AG08396 (cell line): ENCODE measurements at regions not wholly inside any gene's neighbourhood (a gene's known extent, or its start where the extent isn't known, plus 50 kb on each side); places are given as distances from the start of the nearest gene placed in this dataset.

Experiments
- DNase-seq: peaks from one replicate; pipeline ENCODE4 v3.0.0; 2012; ENCODE audit warnings: low spot score, mixed read lengths

DNA sequence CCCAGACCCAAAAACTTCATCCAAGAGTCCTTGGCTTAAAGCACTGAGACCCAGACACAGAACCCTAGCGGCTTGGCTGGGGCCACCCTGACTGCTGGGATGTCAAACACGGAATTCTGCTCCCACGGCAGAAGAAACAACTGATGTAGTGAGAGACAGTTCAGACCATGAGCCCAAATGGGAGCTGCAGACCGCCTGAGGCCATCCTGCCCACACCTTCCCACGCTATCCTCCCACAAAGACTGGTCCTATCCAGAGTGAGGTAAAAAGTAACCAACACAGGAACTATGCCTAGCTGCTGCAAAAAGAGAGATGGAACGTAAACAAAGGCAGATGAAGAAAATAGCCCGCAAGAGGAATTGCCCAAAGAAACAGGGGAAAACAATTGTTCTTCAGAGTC lies 203.3 kb downstream of the PTPRU start:
- DNase-seq: no peak

DNA sequence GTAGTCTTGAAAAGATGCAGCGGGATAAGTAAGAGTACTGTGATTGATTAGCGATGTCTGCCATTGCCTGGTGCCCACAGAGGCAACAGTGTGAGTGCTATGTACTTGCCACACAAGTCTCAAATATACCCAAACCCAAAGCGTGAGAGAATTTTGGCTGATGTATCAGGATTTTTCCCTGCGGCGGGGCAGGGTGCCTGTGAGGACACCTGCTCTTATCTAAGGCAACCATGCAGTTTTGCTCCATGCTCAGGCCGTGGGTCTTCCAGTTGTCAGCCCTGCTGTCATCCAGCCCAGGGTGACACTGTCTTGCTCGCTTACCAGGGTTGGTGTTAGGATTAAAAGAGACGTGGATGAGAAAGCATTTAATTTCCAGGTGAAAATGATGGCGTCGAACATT lies 202.7 kb downstream of the PTPRU start:
- no peak for DNase-seq

- DNase-seq: no peak
Observed at GRCh38 chr1:29437946-29438345, 201.6 kb downstream of the PTPRU start.

GRCh38 chr1:29436181-29436785 lies 200.0 kb downstream of the PTPRU start:
- DNase-seq: no peak

DNA sequence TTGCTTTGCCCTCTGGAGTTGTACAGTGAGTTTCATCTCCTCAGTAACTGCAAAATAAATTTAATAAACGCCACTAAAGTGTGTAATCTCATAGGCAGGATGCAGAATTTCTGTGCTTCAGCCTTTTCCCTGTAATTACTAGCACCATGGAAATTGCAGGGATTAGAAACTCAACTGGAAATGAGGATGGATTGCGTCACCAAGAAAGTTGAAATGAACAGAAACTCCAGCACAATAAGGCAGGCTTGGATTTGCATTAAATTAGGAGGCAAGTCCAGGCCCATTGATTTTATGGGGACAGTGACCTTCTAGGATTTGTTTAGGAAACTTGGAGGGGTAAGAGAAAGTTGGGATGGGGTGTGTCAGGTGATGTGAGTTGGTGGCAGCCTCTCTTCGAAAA lies 197.5 kb downstream of the PTPRU start:
- no peak for DNase-seq

- DNase-seq: no peak
Observed at GRCh38 chr1:29431138-29431537, 194.8 kb downstream of the PTPRU start.

GRCh38 chr1:29429656-29430055 lies 193.3 kb downstream of the PTPRU start:
- DNase-seq: no peak

DNA sequence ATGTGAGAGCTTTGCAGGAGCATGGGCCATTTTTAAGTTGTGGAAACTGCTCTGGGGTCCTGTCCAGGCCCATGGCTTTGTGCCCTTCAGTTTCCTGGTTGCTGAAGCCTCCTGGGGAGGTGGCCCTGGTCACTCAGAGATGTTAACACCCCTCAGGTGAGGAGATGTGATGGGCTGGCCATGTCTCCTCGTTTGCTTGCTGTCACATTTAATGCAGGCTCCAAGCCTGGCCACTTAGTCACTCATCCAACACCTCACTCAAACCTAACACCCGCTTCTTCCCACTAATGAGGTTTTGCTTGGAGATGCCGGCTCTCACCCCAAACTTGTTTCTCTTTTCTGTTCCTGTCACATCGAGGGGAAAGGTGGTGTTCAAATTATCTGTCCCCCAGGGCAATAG lies 192.7 kb downstream of the PTPRU start:
- DNase-seq: no peak

DNA sequence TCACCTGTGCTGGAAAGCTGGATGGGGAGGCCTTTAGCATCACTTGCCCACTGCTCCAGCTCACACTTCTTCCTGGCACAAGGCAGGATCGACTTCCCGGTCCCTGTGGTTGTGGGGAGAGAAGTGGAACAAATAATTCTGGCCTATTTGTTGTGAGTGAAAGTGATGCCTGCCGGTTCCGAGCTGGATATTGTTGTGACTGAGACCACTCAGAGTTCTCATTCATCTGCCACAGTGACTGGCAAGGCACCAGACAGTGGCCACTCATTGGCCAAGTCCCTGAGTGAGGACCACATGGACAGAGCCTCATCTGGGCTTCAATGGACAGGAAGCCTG lies 191.9 kb downstream of the PTPRU start:
- DNase-seq: no peak

- no peak for DNase-seq
Observed at GRCh38 chr1:29427614-29428279, 191.4 kb downstream of the PTPRU start.

DNA sequence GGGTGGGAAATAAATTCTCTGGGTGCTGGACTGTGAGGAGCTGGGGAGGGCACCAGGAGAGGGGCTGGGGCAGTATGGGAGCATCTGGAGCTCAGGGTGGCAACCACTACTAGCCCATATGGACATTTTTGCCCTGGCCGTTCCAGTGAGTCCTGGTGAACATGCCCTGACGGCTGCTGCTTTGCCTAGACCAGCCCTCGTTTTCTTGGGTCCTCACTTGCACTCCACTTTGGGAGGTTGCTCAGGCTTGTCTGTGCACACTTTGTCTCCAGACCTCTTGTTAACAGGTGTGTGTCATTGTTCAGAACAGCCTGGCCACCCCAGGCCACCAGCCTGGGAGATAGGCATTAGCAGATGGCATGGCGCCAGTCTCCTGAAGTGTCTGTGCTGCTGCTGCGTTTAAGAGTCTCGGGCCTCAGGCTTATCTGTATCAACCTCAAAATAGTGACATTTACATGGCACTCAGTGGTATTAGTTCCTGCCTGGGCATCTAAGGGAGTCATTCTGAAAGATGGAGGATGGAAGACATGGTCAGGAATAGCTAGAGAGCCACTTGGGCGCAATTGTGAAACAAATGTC lies 190.5 kb downstream of the PTPRU start:
- no peak for DNase-seq

- DNase-seq: no peak
Observed at GRCh38 chr1:29425631-29426030, 189.3 kb downstream of the PTPRU start.

- DNase-seq: no peak
Observed at GRCh38 chr1:29424266-29424665, 187.9 kb downstream of the PTPRU start.

- DNase-seq: no peak
Observed at GRCh38 chr1:29420202-29420601, 183.9 kb downstream of the PTPRU start.

DNA sequence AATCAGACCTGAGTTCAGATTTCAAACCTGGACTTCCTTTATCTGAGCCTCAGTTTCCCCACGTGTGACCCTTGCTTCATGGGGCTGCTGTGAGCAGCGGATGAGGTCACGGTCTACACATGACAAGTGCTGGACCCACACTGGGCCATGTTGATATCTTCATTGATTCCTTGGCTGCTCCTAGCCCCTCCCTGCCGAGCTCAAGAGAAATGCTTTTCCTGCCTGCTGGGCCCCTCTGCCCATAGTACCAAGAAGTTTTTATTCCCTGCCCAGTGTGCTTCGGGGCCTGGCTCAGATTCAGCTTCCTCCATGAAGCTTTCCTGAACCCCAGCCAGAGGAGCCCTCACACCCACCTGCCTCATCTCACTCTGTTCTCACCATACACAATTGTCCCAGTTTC lies 181.6 kb downstream of the PTPRU start:
- DNase-seq: no peak

GRCh38 chr1:29417147-29417858 lies 181.0 kb downstream of the PTPRU start:
- DNase-seq: no peak

DNA sequence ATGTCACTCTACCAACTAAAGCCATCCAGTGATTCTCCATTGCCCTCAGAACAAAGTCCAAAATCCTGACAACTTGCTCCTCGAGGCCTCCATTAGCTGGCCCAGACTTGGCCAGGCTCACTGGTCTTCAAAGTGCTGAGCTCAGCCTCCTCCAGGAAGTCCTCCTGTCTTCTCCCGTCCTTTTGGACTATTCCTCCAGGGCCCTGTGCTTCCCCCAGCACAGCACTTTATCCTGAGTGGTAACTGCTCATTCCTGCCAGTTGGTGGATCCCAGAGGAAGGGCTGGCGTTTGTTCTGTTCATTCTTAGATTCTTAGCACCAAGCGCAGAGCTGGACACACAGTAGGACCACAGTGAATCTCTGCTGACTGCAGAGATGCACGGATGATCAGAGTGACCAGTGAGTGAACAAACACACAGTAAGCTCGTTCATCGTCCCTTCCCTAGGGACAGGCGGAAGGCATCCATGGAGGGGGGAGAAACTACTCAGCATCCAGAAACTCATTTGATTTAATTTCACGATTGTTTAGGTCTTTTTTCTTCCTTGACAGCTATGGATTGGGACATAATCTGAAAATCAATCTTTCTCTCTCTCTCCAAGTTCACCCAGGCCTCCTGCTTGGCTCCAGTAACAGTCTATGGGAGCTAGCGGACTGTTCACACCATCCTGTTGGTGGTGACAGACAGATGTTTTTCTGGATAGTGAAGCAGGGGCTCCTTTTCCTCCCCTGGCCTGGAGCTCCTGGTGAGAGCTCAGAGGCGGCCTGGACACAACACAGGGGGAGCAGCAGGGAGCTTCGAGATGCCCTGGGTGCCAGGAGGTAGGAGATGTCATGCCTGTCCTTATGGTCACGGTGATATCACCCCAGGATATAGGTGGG lies 180.2 kb downstream of the PTPRU start:
- DNase-seq: no peak

DNA sequence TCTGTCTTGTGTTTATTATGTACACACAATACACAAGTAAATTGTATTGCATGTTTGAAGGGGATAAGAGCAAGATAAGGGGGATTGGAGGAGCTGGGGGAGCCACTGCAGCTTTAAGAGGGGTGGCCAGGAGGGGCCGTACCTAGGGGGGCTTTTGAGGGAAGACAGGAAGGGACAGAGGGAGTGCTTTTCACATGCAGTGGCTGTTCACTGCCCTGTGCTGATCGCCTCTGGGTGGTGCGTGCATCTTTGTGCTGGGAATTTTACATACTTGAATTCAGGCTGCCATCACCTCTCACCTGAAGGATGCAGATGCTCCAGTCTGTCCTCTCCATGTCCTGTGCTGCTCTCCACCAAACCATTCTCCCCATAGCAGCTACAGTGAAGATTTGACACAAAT lies 179.5 kb downstream of the PTPRU start:
- no peak for DNase-seq

GRCh38 chr1:29415156-29415830 lies 179.0 kb downstream of the PTPRU start:
- DNase-seq: no peak

DNA sequence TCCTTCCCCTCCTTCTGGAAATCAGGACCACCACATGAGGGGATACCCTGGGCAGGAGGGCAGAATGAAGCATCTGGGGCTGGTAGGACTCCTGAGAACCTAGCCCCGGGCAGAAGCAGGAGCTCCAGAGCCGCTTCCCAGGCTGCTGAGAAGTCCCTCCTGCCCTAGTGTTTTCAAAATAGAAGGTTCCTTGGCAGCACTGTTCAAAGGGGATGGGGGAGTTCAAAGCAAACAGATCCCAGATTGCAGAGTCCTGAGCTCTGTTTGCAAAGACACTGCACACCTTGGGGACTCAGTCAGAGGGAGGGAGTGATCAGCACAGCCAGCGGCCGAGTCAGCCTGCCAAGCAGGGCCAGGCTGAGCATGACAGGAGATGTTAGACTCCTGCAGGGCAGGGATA lies 177.8 kb downstream of the PTPRU start:
- DNase-seq: no peak

- no peak for DNase-seq
Observed at GRCh38 chr1:29413661-29414060, 177.3 kb downstream of the PTPRU start.

- no peak for DNase-seq
Observed at GRCh38 chr1:29412591-29412990, 176.3 kb downstream of the PTPRU start.
